Karpas-422 (cell line): ENCODE measurements at regions not wholly inside any gene's neighbourhood (a gene's known extent, or its start where the extent isn't known, plus 50 kb on each side); places are given as distances from the start of the nearest gene placed in this dataset.

Source experiments
- DNase-seq: peaks from one replicate; pipeline ENCODE4 v3.0.0-alpha.2; 2015
- H2AFZ ChIP-seq: fragments of 200-600 bp; sonication (generic); 2 replicates; pipeline ENCODE4 v1.6.1; 2014; ENCODE audit warnings: antibody characterized with exemption, low read length, mixed read lengths
- H3K27ac ChIP-seq: fragments of 200-600 bp; sonication (generic); 2 replicates; pipeline ENCODE4 v1.5.1; 2014; ENCODE audit warnings: mild to moderate bottlenecking, low read length, moderate library complexity
- H3K27me3 ChIP-seq: fragments of 200-600 bp; sonication (generic); 2 replicates; pipeline ENCODE4 v1.6.1; 2014; ENCODE audit warnings: low read length, mixed read lengths
- H3K36me3 ChIP-seq: fragments of 200-600 bp; sonication (generic); 2 replicates; pipeline ENCODE4 v1.6.1; 2014; ENCODE audit warnings: low read length, mixed read lengths; ENCODE audit not compliant: insufficient read depth
- H3K4me1 ChIP-seq: fragments of 200-600 bp; sonication (generic); 2 replicates; pipeline ENCODE4 v1.6.1; 2014; ENCODE audit warnings: mild to moderate bottlenecking, low read length, mixed read lengths
- H3K4me2 ChIP-seq: fragments of 200-600 bp; sonication (generic); 2 replicates; pipeline ENCODE4 v1.6.1; 2014; ENCODE audit warnings: low read length, low read depth, mild to moderate bottlenecking; ENCODE audit not compliant: poor library complexity, severe bottlenecking
- H3K4me3 ChIP-seq: fragments of 200-600 bp; sonication (generic); 2 replicates; pipeline ENCODE4 v1.5.1; 2014; ENCODE audit warnings: mild to moderate bottlenecking, antibody characterized with exemption, low read length, mixed read lengths
- H3K79me2 ChIP-seq: fragments of 200-600 bp; sonication (generic); 2 replicates; pipeline ENCODE4 v1.6.1; 2014; ENCODE audit warnings: mild to moderate bottlenecking, low read length, mixed read lengths
- H3K9ac ChIP-seq: fragments of 200-600 bp; sonication (generic); 2 replicates; pipeline ENCODE4 v1.6.0; 2014; ENCODE audit warnings: low read length
- H3K9me2 ChIP-seq: fragments of 200-600 bp; sonication (generic), shearing (Covaris generic); replicated peaks from 2 replicates; pipeline ENCODE4 v1.6.0; 2014; ENCODE audit warnings: mild to moderate bottlenecking, low read length, moderate library complexity; ENCODE audit not compliant: insufficient read depth
- H3K9me3 ChIP-seq: fragments of 300-700, 200-600 bp; sonication (generic); 2 replicates; pipeline ENCODE4 v1.6.1; 2014; ENCODE audit warnings: low read length, mixed read lengths
- H4K20me1 ChIP-seq: fragments of 200-600 bp; sonication (generic); 2 replicates; pipeline ENCODE4 v1.6.1; 2014; ENCODE audit warnings: mild to moderate bottlenecking, antibody characterized with exemption, low read length, low read depth; ENCODE audit not compliant: insufficient read depth

- H3K9ac ChIP-seq, result no peak overlapping the region
Observed at GRCh38 chr12:47015381-47015780, 64.0 kb upstream of the PCED1B start.

DNA sequence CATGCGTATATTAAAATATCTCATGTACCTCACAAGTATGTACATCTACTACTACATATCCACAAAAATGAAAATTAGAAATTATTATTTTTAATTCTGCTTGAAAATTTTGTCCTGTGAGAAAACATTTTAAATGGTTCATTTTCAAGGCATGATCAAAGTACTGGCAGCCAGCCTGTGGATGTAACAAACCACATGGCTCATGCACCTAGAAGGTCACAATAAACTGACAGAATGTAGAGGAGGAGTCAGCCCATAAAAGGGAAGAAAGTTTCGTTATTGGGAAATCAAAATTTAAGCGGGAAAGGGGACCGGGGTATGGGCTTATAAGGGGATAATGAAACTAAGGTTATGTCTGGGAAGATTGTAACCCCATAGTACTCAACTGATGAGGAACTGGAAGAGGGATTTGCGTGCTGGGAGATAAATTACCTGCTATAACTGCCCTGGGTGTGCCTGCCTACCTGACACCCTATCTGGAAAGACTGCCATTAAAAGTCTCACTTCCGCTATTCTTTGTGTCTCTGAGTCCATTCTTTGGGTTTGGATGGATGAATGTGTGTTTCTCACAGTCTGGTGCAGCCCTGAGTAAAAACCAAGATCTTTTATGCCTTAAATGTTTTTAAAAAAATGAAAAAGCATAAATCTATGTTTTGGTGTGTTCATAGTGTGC, 62.2 kb upstream of the PCED1B start:
- H2AFZ ChIP-seq, result no peak overlapping the region
- no peaks in the 10 kb centered on the region for H3K9me2 ChIP-seq
- H4K20me1 ChIP-seq, result no peaks in the 10 kb centered on the region
- H3K9me3 ChIP-seq, result no peaks in the 10 kb centered on the region
- no peaks in the 10 kb centered on the region for H3K36me3 ChIP-seq
- H3K4me1 ChIP-seq, result no peaks in the 10 kb centered on the region
- no peaks in the 10 kb centered on the region for H3K79me2 ChIP-seq
- no peak overlapping the region for H3K9ac ChIP-seq
- H3K4me2 ChIP-seq, result no peak overlapping the region
- no peak overlapping the region for H3K27ac ChIP-seq
- no peak overlapping the region for H3K4me3 ChIP-seq
- peak; percentile 56 for DNase-seq
- no peaks in the 10 kb centered on the region for H3K27me3 ChIP-seq

More at GRCh38 chr12:47015381-47015780, 64.0 kb upstream of the PCED1B start:
- Histone ChIP-seq H3K27me3 (no peaks in the 10 kb centered on the region), H3K4me1 (no peaks in the 10 kb centered on the region), H4K20me1 (no peaks in the 10 kb centered on the region), H3K27ac (no peak overlapping the region), H3K36me3 (no peaks in the 10 kb centered on the region), H3K4me2 (no peak overlapping the region), H3K79me2 (no peaks in the 10 kb centered on the region), H3K4me3 (no peak overlapping the region), H2AFZ (no peak overlapping the region), H3K9me2 (no peaks in the 10 kb centered on the region), H3K9me3 (no peaks in the 10 kb centered on the region)
- DNase-seq, result no peak

GRCh38 chr12:47017901-47018475, 61.4 kb upstream of the PCED1B start:
- H3K4me2 ChIP-seq, result no peak overlapping the region
- H3K4me3 ChIP-seq, result no peak overlapping the region
- H3K36me3 ChIP-seq, result no peaks in the 10 kb centered on the region
- no peaks in the 10 kb centered on the region for H3K27me3 ChIP-seq
- no peaks in the 10 kb centered on the region for H4K20me1 ChIP-seq
- no peaks in the 10 kb centered on the region for H3K4me1 ChIP-seq
- H2AFZ ChIP-seq, result no peak overlapping the region
- DNase-seq, result no peak
- no peaks in the 10 kb centered on the region for H3K79me2 ChIP-seq
- no peaks in the 10 kb centered on the region for H3K9me2 ChIP-seq
- no peak overlapping the region for H3K9ac ChIP-seq
- no peaks in the 10 kb centered on the region for H3K9me3 ChIP-seq
- H3K27ac ChIP-seq, result no peak overlapping the region

DNA sequence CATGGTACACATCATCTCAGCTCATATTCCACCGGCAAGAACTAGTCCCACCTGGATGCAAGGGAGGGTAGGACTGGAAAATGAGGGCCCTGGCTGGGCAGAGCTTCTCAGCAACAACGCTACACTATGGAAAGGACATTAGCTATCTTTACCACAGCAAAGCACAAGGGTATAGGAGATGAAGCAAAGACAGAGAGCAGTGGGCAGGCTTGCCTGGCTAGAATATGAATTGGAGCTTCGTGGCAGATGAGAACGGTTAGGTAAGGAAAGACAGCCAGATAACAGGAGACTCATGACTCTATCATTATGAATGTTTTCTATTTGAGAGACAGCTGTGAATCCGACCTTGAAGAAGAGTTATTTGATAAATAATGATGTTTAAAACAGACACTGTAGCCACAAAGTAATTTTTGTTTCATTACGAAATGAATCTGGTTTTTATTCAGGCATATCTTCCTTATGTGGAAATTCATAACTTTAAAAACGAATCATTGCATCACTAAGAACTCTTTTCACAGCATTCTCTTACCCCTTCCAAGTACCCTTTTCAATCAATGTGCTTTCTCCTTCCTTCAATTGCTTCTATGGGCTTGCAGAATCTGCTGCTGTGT, 59.1 kb upstream of the PCED1B start:
- Histone ChIP-seq H3K9ac (no peak overlapping the region), H3K79me2 (no peaks in the 10 kb centered on the region), H3K36me3 (no peaks in the 10 kb centered on the region)

GRCh38 chr12:47021298-47021697, 58.1 kb upstream of the PCED1B start:
- Histone ChIP-seq H3K27ac (no peak overlapping the region), H3K27me3 (no peaks in the 10 kb centered on the region), H3K36me3 (no peaks in the 10 kb centered on the region), H2AFZ (no peak overlapping the region), H3K4me3 (no peak overlapping the region), H4K20me1 (no peaks in the 10 kb centered on the region), H3K9ac (no peak overlapping the region), H3K79me2 (no peaks in the 10 kb centered on the region), H3K4me2 (no peak overlapping the region), H3K4me1 (no peaks in the 10 kb centered on the region), H3K9me3 (no peaks in the 10 kb centered on the region), H3K9me2 (no peaks in the 10 kb centered on the region)
- DNase-seq, result peak; percentile 82

More for the DNA sequence above, 59.1 kb upstream of the PCED1B start:
- Histone ChIP-seq H3K4me3 (no peak overlapping the region), H3K4me1 (no peaks in the 10 kb centered on the region), H3K27me3 (no peaks in the 10 kb centered on the region), H4K20me1 (no peaks in the 10 kb centered on the region), H3K27ac (no peak overlapping the region), H3K9me2 (no peaks in the 10 kb centered on the region), H2AFZ (no peak overlapping the region), H3K9me3 (no peaks in the 10 kb centered on the region), H3K4me2 (no peak overlapping the region)
- DNase-seq, result no peak

- H3K79me2 ChIP-seq, result no peaks in the 10 kb centered on the region
- H3K9ac ChIP-seq, result no peak overlapping the region
- H3K36me3 ChIP-seq, result no peaks in the 10 kb centered on the region
- peak overlapping the region; percentile 13; the same call in 1 of the 2 replicates for H2AFZ ChIP-seq
- H3K9me3 ChIP-seq, result no peaks in the 10 kb centered on the region
- no peaks in the 10 kb centered on the region for H3K9me2 ChIP-seq
- H3K4me1 ChIP-seq, result no peaks in the 10 kb centered on the region
- H3K27me3 ChIP-seq, result no peaks in the 10 kb centered on the region
- H3K4me2 ChIP-seq, result no peak overlapping the region
- H3K4me3 ChIP-seq, result no peak overlapping the region
- no peak overlapping the region for H3K27ac ChIP-seq
- no peaks in the 10 kb centered on the region for H4K20me1 ChIP-seq
- DNase-seq, result no peak
Observed at GRCh38 chr12:47022296-47022695, 57.1 kb upstream of the PCED1B start.

GRCh38 chr12:47023311-47023710, 56.1 kb upstream of the PCED1B start:
- Histone ChIP-seq H3K9me2 (no peaks in the 10 kb centered on the region), H3K9me3 (no peaks in the 10 kb centered on the region), H3K9ac (no peak overlapping the region), H3K4me3 (no peak overlapping the region), H3K79me2 (no peaks in the 10 kb centered on the region), H3K27ac (no peak overlapping the region), H4K20me1 (no peaks in the 10 kb centered on the region), H3K36me3 (no peaks in the 10 kb centered on the region), H3K4me1 (no peaks in the 10 kb centered on the region), H3K4me2 (no peak overlapping the region), H3K27me3 (no peaks in the 10 kb centered on the region), H2AFZ (no peak overlapping the region)
- DNase-seq, result no peak

GRCh38 chr12:47023953-47024352, 55.5 kb upstream of the PCED1B start:
- H2AFZ ChIP-seq, result no peak overlapping the region
- H4K20me1 ChIP-seq, result no peaks in the 10 kb centered on the region
- H3K36me3 ChIP-seq, result no peaks in the 10 kb centered on the region
- no peak overlapping the region for H3K9ac ChIP-seq
- no peaks in the 10 kb centered on the region for H3K27me3 ChIP-seq
- H3K79me2 ChIP-seq, result no peaks in the 10 kb centered on the region
- H3K9me2 ChIP-seq, result no peaks in the 10 kb centered on the region
- DNase-seq, result no peak
- no peaks in the 10 kb centered on the region for H3K9me3 ChIP-seq
- no peaks in the 10 kb centered on the region for H3K4me1 ChIP-seq
- no peak overlapping the region for H3K27ac ChIP-seq
- H3K4me3 ChIP-seq, result no peak overlapping the region
- H3K4me2 ChIP-seq, result no peak overlapping the region
